ENCODE measurements at regions not wholly inside any gene's neighbourhood (a gene's known extent, or its start where the extent isn't known, plus 50 kb on each side); places are given as distances from the start of the nearest gene placed in this dataset.

DNA sequence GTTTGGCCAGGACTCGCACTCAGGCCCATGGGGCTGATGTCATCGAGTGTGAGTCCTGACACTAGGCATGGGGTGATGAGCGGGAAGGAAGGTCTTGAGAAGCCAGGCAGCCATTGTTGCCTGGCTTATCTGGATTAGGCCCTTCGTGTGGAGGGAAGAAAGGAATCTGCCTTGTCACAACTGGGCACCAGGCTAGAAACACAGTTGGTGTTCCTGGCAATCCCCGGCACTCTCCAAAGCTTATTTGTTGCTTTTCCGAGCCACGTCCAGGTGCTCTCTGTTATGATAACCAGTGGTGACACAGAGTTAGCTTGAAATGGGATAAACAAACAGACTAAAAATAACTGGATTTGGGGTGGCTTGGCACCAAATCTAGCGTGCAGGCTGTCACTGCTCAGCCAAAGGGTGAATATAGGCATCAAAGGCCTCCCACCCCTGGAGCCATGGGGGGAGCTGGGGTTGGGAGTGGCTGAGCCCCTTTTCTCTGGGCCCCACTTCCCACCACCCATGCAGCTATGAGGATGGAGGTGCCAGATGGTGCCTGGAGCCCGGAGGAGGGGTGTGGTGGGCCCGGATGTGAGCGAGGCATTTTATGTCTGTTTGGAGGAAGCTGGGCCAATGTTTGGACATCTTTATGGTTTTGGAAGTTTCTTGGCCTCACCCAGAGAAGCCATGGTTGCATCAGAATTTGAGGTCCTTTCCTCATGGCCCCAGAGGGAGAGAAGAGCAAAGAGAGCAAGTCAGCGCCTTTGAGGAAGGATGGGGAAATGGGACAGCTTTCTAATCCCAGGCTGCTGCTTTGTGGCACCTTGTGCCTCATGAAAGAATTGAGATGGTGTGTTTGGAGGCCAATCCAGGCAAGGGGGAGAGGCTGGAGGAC is 98.0 kb upstream of the PITX1 start:
- Mint-ChIP-seq H3K36me3 (no peaks in the 10 kb centered on the region), H3K27me3 (peaks cover 18% of the 10 kb centered on the region), H3K9me3 (no peaks in the 10 kb centered on the region), H3K27ac (no peak overlapping the region), H3K4me3 (no peak overlapping the region), H3K4me1 (peaks cover 2% of the 10 kb centered on the region)
- CTCF ChIA-PET = no interaction called here
- no peak for DNase-seq

DNA sequence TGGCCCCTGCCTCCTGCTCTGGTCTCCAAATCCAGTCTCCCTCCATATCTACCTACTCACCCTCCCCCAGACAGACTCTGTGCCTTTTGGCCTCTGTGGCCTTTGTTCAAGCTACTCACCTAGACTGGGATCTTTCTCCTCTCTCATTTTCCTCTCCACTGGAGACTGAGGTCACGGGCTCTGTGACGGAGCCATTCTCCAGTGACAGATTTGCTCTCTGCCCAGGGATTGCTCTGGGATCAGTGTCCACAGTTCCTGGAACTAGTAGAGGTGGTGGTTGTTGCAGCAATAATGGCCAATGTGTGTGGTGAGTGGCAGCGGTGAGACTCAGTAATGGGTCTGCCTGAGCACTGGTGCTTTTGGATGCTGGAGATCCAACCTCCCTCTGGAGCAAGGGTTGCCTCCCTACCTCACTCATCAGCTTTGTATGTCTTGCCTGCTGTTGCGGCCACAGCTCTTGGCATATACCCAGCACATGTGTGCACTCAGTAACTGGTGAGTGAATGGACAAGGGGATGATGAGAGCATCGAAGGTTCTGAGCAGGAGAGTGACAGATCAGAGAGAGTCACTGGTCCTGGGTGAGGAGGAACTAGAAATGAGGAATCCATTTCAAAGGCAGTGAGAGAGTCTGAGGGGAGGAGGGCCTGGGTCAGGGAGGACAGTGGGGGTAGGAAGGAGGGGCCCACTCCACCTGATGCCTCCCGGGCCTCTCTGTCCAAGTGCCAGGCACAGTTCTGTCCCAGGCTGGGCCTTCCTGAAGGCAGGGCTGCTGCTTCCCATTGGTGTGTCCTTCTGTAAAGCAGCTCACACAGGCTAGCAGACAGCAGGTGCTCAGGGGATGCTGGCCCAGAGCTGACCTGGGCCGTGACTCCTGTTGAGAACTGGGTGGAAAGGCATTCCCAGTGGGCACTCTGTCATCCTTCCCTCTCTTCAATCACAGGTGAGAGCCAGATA is 96.5 kb upstream of the PITX1 start:
- no peak for DNase-seq
- Mint-ChIP-seq H3K27me3 (peaks cover 14% of the 10 kb centered on the region), H3K4me1 (peaks cover 2% of the 10 kb centered on the region), H3K36me3 (no peaks in the 10 kb centered on the region), H3K4me3 (no peak overlapping the region), H3K9me3 (no peaks in the 10 kb centered on the region), H3K27ac (no peak overlapping the region)
- CTCF ChIA-PET = no interaction called here

DNA sequence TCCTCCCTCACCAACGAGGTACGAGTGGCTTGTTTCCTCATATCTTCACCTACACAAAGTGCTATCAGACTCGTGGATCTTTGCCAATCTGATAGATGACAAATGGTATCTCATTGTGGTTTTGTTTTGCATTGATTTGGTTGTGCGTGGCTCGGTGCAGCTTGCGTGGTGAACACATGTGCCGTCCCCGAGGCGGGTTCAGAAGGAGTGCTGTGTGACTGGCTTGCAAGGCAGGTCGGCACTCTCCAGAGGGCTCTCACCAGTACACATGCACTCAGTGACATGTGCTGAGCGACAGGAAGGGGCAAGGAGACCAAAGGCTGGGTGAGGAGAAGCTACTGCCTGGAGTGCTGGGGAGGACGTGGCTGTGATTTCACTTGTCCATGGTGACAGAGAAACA is 95.3 kb upstream of the PITX1 start:
- CTCF ChIA-PET = no interaction called here
- no peaks in the 10 kb centered on the region for H3K9me3 Mint-ChIP-seq
- H3K27me3 Mint-ChIP-seq = peaks cover 11% of the 10 kb centered on the region
- DNase-seq = no peak
- no peak overlapping the region for H3K4me3 Mint-ChIP-seq
- peaks cover 2% of the 10 kb centered on the region for H3K4me1 Mint-ChIP-seq
- no peaks in the 10 kb centered on the region for H3K36me3 Mint-ChIP-seq
- no peak overlapping the region for H3K27ac Mint-ChIP-seq

GRCh38 chr5:135128361-135128760 is 94.3 kb upstream of the PITX1 start:
- DNase-seq = no peak
- H3K27ac Mint-ChIP-seq = no peak overlapping the region
- H3K4me3 Mint-ChIP-seq = no peak overlapping the region
- peaks cover 2% of the 10 kb centered on the region for H3K4me1 Mint-ChIP-seq
- CTCF ChIA-PET = no interaction called here
- no peaks in the 10 kb centered on the region for H3K36me3 Mint-ChIP-seq
- H3K9me3 Mint-ChIP-seq = no peaks in the 10 kb centered on the region
- H3K27me3 Mint-ChIP-seq = peaks cover 19% of the 10 kb centered on the region

DNA sequence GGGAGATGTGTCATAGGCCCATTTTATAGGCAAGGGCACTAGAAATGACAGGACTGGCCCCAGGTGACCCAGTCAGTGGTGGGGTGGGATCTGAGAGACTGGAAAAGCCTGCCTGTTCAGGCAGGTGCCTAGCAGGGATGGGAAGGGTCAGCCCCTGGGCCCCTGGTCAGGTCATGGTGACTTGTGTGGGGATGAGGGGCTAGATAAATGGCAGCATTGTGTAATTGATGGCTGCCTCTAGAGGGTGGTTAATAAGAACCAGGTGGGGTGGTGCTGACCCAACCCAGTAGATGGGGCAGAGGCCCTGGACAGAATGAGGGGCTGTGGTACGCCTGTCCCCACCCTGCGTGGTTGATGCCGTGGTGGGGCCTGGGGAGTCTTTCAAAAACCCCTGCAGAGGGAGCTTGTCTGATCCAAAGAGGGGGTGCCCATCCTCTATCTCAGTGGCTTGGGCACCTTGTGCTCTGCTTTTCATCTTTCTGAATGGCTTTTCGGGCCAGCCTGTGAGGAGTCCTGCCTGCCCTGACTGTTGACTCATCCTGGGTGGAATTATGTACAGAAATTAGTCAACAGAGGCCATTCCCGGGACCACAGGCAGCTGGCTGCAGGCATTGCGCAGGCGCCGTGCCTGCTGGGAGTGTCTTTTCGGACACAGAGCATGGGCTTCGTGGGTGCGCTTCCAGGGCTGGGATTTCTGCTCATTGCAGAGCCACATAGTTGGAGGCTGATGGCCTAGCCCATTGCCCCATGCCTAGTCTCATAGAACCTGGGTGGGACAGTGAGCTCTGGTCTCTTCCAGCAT is 93.6 kb upstream of the PITX1 start:
- Mint-ChIP-seq H3K4me3 (no peak overlapping the region), H3K27me3 (peaks cover 19% of the 10 kb centered on the region), H3K9me3 (no peaks in the 10 kb centered on the region), H3K27ac (no peak overlapping the region), H3K4me1 (peaks cover 2% of the 10 kb centered on the region), H3K36me3 (no peaks in the 10 kb centered on the region)
- CTCF ChIA-PET = no interaction called here
- DNase-seq = no peak

- Mint-ChIP-seq H3K9me3 (no peaks in the 10 kb centered on the region), H3K27ac (no peak overlapping the region), H3K36me3 (no peaks in the 10 kb centered on the region), H3K4me1 (peaks cover 2% of the 10 kb centered on the region), H3K27me3 (peaks cover 24% of the 10 kb centered on the region), H3K4me3 (no peak overlapping the region)
- CTCF ChIA-PET = no interaction called here
- DNase-seq = no peak
Measured at GRCh38 chr5:135126688-135127438, 92.8 kb upstream of the PITX1 start.

DNA sequence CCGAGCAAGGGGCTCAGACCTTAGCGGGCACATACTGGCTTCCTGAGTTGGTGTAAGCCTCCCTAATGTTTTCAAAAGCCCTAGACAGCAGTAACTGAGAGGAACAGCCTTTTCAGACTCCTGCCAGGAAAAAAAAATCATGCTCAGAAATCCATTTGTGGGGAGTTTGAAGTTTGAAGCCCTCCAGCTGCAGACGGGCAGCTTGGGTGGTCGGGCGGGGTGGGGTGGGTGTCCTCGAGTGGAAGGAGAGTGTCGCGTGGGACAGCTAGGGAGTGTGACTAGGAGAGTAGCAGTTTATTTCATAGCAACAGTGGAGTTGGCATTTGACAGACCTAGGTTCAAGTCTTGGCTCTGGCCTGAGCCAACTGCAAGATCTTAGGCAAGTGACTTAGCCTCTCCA is 90.7 kb upstream of the PITX1 start:
- no peak for DNase-seq
- H3K27ac Mint-ChIP-seq = no peak overlapping the region
- H3K4me3 Mint-ChIP-seq = no peak overlapping the region
- peaks cover 28% of the 10 kb centered on the region for H3K27me3 Mint-ChIP-seq
- CTCF ChIA-PET = no interaction called here
- peaks cover 2% of the 10 kb centered on the region for H3K4me1 Mint-ChIP-seq
- no peaks in the 10 kb centered on the region for H3K9me3 Mint-ChIP-seq
- no peaks in the 10 kb centered on the region for H3K36me3 Mint-ChIP-seq

GRCh38 chr5:135124128-135124527 is 90.1 kb upstream of the PITX1 start:
- H3K9me3 Mint-ChIP-seq = no peaks in the 10 kb centered on the region

GRCh38 chr5:135122797-135123196 is 88.8 kb upstream of the PITX1 start:
- no peak for DNase-seq
- H3K36me3 Mint-ChIP-seq = no peaks in the 10 kb centered on the region
- H3K9me3 Mint-ChIP-seq = no peaks in the 10 kb centered on the region
- no peak overlapping the region for H3K4me3 Mint-ChIP-seq
- CTCF ChIA-PET = no interaction called here
- peaks cover 31% of the 10 kb centered on the region for H3K27me3 Mint-ChIP-seq
- H3K4me1 Mint-ChIP-seq = no peaks in the 10 kb centered on the region
- no peak overlapping the region for H3K27ac Mint-ChIP-seq

More at GRCh38 chr5:135124128-135124527, 90.1 kb upstream of the PITX1 start:
- no peaks in the 10 kb centered on the region for H3K4me1 Mint-ChIP-seq
- DNase-seq = no peak
- CTCF ChIA-PET = no interaction called here
- peaks cover 25% of the 10 kb centered on the region for H3K27me3 Mint-ChIP-seq
- H3K4me3 Mint-ChIP-seq = no peak overlapping the region
- H3K36me3 Mint-ChIP-seq = no peaks in the 10 kb centered on the region
- H3K27ac Mint-ChIP-seq = no peak overlapping the region

- no peaks in the 10 kb centered on the region for H3K9me3 Mint-ChIP-seq
- H3K27ac Mint-ChIP-seq = no peak overlapping the region
- H3K4me1 Mint-ChIP-seq = no peaks in the 10 kb centered on the region
- H3K4me3 Mint-ChIP-seq = no peak overlapping the region
- H3K36me3 Mint-ChIP-seq = no peaks in the 10 kb centered on the region
- DNase-seq = no peak
- H3K27me3 Mint-ChIP-seq = peaks cover 31% of the 10 kb centered on the region
- CTCF ChIA-PET = no interaction called here
Measured at GRCh38 chr5:135120951-135121350, 86.9 kb upstream of the PITX1 start.

- no peaks in the 10 kb centered on the region for H3K4me1 Mint-ChIP-seq
- CTCF ChIA-PET = no interaction called here
- peaks cover 34% of the 10 kb centered on the region for H3K27me3 Mint-ChIP-seq
- no peak overlapping the region for H3K27ac Mint-ChIP-seq
- DNase-seq = no peak
- no peaks in the 10 kb centered on the region for H3K36me3 Mint-ChIP-seq
- H3K9me3 Mint-ChIP-seq = no peaks in the 10 kb centered on the region
- no peak overlapping the region for H3K4me3 Mint-ChIP-seq
Measured at GRCh38 chr5:135119481-135119880, 85.5 kb upstream of the PITX1 start.

- peaks cover 26% of the 10 kb centered on the region for H3K27me3 Mint-ChIP-seq
- no peaks in the 10 kb centered on the region for H3K36me3 Mint-ChIP-seq
- H3K4me3 Mint-ChIP-seq = no peak overlapping the region
- DNase-seq = no peak
- no peaks in the 10 kb centered on the region for H3K9me3 Mint-ChIP-seq
- no peak overlapping the region for H3K27ac Mint-ChIP-seq
- CTCF ChIA-PET = no interaction called here
- no peaks in the 10 kb centered on the region for H3K4me1 Mint-ChIP-seq
Measured at GRCh38 chr5:135117590-135117989, 83.6 kb upstream of the PITX1 start.

- Mint-ChIP-seq H3K4me3 (no peak overlapping the region), H3K9me3 (no peaks in the 10 kb centered on the region), H3K36me3 (no peaks in the 10 kb centered on the region), H3K4me1 (no peaks in the 10 kb centered on the region), H3K27me3 (peaks cover 25% of the 10 kb centered on the region), H3K27ac (no peak overlapping the region)
- no peak for DNase-seq
- CTCF ChIA-PET = no interaction called here
Measured at GRCh38 chr5:135116160-135116561, 82.1 kb upstream of the PITX1 start.

DNA sequence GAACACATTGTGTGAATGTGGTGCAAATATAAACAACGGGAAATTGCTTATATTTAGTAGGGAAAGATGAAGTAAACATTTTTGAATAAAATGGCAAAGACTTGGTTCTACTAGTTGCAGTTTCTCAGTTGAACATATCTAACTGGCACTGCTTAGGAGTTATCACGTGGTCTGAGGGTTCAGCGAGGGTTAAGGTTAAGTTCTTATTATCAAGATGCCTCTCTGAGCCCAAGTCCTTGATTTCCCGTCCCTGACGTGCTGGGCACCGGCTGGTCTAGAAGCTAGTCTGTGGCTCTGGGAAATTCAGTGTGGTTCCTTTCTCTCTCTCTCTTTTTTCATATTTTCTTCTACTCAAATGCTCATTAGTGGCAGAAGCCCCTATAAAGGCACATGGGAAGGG is 81.6 kb upstream of the PITX1 start:
- Mint-ChIP-seq H3K27ac (no peak overlapping the region), H3K4me3 (no peak overlapping the region), H3K4me1 (no peaks in the 10 kb centered on the region), H3K27me3 (peaks cover 20% of the 10 kb centered on the region), H3K9me3 (no peaks in the 10 kb centered on the region), H3K36me3 (no peaks in the 10 kb centered on the region)
- no peak for DNase-seq
- CTCF ChIA-PET = no interaction called here

Measured in activated naive CD4-positive, alpha-beta T cell treated with anti-CD3 and anti-CD28 coated beads, Interleukin-2, amount 10 ng/mL, durations not matched to agents 7 days and 5 days (primary cell).